Colonic mucosa (tissue), 4 donors: ENCODE measurements at regions not wholly inside any gene's neighbourhood (a gene's known extent, or its start where the extent isn't known, plus 50 kb on each side); places are given as distances from the start of the nearest gene placed in this dataset.

ENCODE experiments used
- DNase-seq: peaks from one replicate; pipeline ENCODE4 v3.0.0-alpha.2; 2020
- H3K27ac ChIP-seq: fragments of 200-600 bp; one replicate; pipeline ENCODE4 v1.8.0; 2021
- H3K27me3 ChIP-seq: fragments of 200-600 bp; one replicate; pipeline ENCODE4 v1.8.0; 2021
- H3K36me3 ChIP-seq: fragments of 200-600 bp; one replicate; pipeline ENCODE4 v1.8.0; 2021
- H3K4me1 ChIP-seq: fragments of 200-600 bp; one replicate; pipeline ENCODE4 v1.8.0; 2021; ENCODE audit warnings: mild to moderate bottlenecking
- H3K4me3 ChIP-seq: fragments of 200-600 bp; one replicate; pipeline ENCODE4 v1.8.0; 2021
- H3K9ac ChIP-seq, 2 donors: one replicate each; pipeline ENCODE4 v1.7.0; 2013; ENCODE audit warnings: control low read depth in 2 of 2, low read depth in 2 of 2, low read length in 2 of 2
- H3K9me3 ChIP-seq: fragments of 200-600 bp; one replicate; pipeline ENCODE4 v1.8.0; 2021
- intact Hi-C: fragments of 100-400 bp; cut with DNase I; formaldehyde crosslinking; loops from one replicate; pipeline ENCODE4 v1.14.1; 2022
- TF ChIP-seq, protein P1 (sequence below): fragments of 200-600 bp; IDR thresholded peaks from one replicate; pipeline ENCODE4 v1.8.0; 2022; ENCODE audit warnings: antibody characterized with exemption, mild to moderate bottlenecking
- donor health status: healthy.
- donor health status: DM: no; HTN: no; CAD: no.
- donor health status: DM: no; HTN: no; CAD: no.

DNA sequence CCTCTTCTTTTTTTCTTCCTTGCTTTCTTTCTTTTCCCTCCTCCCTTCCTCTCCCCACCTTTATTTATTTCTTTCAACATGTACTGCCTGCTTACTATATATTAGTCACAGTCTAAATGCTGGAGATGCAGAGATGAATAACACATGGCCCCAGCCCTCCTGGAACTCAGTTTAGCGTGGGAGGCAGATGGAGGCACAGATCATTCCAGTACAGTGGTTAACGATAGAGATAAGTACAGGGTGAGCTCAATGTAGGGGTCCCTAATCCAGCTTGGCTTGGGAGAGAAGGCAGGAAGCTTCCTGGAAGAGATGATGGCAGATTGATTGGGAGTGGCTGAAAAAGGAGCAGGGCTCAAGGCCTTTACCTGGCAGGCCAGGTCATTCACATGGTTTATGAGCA is 55.6 kb upstream of the PPP2R5A start:
- H3K27ac ChIP-seq: no peak overlapping the region
- H3K36me3 ChIP-seq: no peaks in the 10 kb centered on the region
- TF ChIP-seq, protein P1, sequence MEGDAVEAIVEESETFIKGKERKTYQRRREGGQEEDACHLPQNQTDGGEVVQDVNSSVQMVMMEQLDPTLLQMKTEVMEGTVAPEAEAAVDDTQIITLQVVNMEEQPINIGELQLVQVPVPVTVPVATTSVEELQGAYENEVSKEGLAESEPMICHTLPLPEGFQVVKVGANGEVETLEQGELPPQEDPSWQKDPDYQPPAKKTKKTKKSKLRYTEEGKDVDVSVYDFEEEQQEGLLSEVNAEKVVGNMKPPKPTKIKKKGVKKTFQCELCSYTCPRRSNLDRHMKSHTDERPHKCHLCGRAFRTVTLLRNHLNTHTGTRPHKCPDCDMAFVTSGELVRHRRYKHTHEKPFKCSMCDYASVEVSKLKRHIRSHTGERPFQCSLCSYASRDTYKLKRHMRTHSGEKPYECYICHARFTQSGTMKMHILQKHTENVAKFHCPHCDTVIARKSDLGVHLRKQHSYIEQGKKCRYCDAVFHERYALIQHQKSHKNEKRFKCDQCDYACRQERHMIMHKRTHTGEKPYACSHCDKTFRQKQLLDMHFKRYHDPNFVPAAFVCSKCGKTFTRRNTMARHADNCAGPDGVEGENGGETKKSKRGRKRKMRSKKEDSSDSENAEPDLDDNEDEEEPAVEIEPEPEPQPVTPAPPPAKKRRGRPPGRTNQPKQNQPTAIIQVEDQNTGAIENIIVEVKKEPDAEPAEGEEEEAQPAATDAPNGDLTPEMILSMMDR: no peak
- no peak for DNase-seq
- intact Hi-C loops: loop anchor here (5.0 kb wide), 1 partner anchor 58 kb away; the partner anchor contains the start of gene PPP2R5A
- H3K9ac ChIP-seq: no peak overlapping the region
- H3K9me3 ChIP-seq: no peaks in the 10 kb centered on the region
- H3K4me1 ChIP-seq: no peaks in the 10 kb centered on the region
- no peak overlapping the region for H3K4me3 ChIP-seq
- no peaks in the 10 kb centered on the region for H3K27me3 ChIP-seq

DNA sequence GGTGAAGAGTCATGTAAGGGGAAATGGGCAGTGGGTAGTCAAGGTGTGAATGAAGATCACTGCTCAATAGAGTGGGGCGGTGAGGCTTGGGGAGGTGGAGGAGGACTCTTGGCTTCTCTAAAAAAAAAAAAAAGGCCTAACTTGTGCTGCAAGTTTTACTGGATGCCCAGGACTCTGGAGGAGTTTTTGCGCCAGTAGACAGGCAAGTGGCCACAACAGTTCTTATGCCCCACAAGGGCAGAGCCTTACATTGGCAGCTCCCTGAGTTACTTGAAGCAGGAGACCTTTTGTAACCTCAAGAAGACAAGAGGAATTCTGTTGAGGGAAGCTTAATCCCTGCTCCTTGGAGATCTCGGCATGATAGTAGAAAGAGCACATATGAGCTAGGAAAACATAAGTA is 54.9 kb upstream of the PPP2R5A start:
- H3K9me3 ChIP-seq: no peaks in the 10 kb centered on the region
- H3K9ac ChIP-seq: no peak overlapping the region
- H3K36me3 ChIP-seq: no peaks in the 10 kb centered on the region
- no peak for DNase-seq
- intact Hi-C loops: loop anchor here (5.0 kb wide), 1 partner anchor 57 kb away; the partner anchor contains the start of gene PPP2R5A
- H3K27ac ChIP-seq: no peak overlapping the region
- no peak overlapping the region for H3K4me3 ChIP-seq
- TF ChIP-seq, protein P1: no peak
- no peaks in the 10 kb centered on the region for H3K4me1 ChIP-seq
- no peaks in the 10 kb centered on the region for H3K27me3 ChIP-seq

DNA sequence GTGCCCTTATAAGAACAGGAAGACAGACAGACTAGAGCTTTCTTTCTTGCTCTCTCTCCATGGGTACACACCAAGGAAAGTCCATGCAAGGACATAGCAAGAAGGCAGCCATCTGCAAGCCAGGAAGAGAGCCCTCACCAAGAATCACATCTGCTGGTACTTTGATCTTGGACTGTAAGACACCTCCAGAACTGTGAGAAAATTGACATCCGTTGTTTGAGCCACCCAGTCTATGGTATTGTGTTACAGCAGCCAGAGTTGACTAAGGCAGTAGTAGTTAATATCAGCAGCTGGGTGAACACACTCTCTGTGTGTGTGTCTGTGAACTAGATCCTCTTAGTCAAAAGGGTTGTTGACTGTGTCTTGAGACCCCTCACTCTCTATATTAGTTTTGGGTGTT is 53.8 kb upstream of the PPP2R5A start:
- no peaks in the 10 kb centered on the region for H3K27me3 ChIP-seq
- no peak overlapping the region for H3K27ac ChIP-seq
- no peak for DNase-seq
- no peak overlapping the region for H3K4me3 ChIP-seq
- H3K36me3 ChIP-seq: no peaks in the 10 kb centered on the region
- H3K9ac ChIP-seq: no peak overlapping the region
- TF ChIP-seq, protein P1: no peak
- intact Hi-C loops: loop anchor here (5.0 kb wide), 1 partner anchor 56 kb away; the partner anchor contains the start of gene PPP2R5A
- H3K4me1 ChIP-seq: peaks cover 3% of the 10 kb centered on the region
- no peaks in the 10 kb centered on the region for H3K9me3 ChIP-seq

DNA sequence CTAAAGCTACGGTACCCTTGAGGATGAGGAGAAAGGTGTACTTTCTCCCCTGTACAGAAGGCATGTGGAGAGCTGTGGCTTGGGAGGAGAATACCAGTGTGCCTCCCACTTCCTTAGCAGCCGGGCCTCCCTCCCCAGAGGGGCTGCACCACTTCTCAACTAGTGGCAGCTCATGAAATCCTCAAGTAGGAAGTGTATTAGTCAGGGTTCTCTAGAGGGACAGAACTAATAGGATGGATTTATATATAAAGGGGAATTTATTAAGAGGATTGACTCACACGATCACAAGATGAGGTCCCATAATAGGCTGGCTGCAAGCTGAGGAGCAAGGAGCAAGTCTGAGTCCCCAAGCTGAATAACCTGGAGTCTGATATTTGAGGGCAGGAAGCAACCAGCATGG is 53.1 kb upstream of the PPP2R5A start:
- Histone ChIP-seq H3K27me3 (no peaks in the 10 kb centered on the region), H3K9ac (no peak overlapping the region), H3K4me3 (no peak overlapping the region), H3K9me3 (no peaks in the 10 kb centered on the region), H3K4me1 (peaks cover 8% of the 10 kb centered on the region), H3K27ac (no peak overlapping the region), H3K36me3 (no peaks in the 10 kb centered on the region)
- TF ChIP-seq, protein P1: no peak
- DNase-seq: no peak
- intact Hi-C loops: loop anchor here (5.0 kb wide), 1 partner anchor 55 kb away; the partner anchor contains the start of gene PPP2R5A

DNA sequence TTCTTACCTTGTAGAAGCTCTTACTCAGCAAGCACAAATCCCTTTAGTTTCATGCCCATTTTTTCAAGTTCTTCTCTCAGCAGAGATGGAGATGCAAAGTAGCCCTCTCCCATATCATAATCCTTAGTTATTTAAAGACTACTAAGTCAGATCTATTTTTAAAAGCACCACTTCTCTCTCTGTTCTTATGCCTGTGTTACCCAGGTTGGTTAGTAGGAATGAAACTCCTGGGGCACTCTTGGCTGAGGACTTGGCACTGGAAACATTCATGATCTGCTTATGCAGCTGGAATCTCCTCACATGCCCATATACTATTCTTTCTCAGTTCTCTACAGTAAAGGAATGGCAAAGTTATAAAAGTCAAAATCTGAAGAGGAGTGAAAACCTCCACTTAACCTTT is 51.9 kb upstream of the PPP2R5A start:
- no peak for DNase-seq
- Histone ChIP-seq H3K4me3 (no peak overlapping the region), H3K9ac (no peak overlapping the region), H3K27me3 (no peaks in the 10 kb centered on the region), H3K4me1 (peaks cover 8% of the 10 kb centered on the region), H3K36me3 (no peaks in the 10 kb centered on the region), H3K27ac (no peak overlapping the region), H3K9me3 (no peaks in the 10 kb centered on the region)
- intact Hi-C loops: loop anchor here (5.0 kb wide), 1 partner anchor 54 kb away; the partner anchor contains the start of gene PPP2R5A
- TF ChIP-seq, protein P1: no peak
